ENCODE measurements at regions not wholly inside any gene's neighbourhood (a gene's known extent, or its start where the extent isn't known, plus 50 kb on each side); places are given as distances from the start of the nearest gene placed in this dataset.

DNA sequence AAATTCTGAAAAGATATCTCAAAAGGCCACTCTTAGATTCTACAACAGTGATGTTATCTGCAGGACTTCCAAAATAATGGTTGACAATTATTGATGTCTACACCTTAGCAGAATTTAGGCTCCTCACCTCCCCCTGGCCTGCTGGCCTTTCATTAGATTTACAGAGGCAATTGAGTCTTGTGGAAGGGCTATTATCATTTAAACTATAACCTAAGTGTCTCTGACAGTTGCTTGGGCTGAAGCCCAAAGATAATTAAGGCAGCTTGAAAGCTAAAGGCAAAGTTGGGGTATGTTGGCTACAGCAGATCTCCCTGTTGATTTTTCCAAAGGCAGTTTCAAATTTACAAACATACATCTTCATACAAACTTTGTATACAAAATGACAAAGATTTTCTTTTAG lies 912.3 kb downstream of the TAF11L14 start:
- no peak for ATAC-seq (ENCODE audit: insufficient read depth, low read depth)
- Histone ChIP-seq H3K9me3 (ENCODE audit: insufficient read depth, low read length, severe bottlenecking) (no peaks in the 10 kb centered on the region), H3K27me3 (ENCODE audit: insufficient read depth, low read length, poor library complexity) (no peaks in the 10 kb centered on the region), H3K27ac (ENCODE audit: low read length) (no peak overlapping the region), H2AFZ (ENCODE audit: low read depth, low read length) (no peak overlapping the region), H3K4me3 (ENCODE audit: low read depth in 1 of 2, low read length in 2 of 2) (no peak overlapping the region), H3K4me2 (ENCODE audit: insufficient read depth, low read length) (no peak overlapping the region), H3K36me3 (ENCODE audit: insufficient read depth, low read length) (no peaks in the 10 kb centered on the region), H3K9ac (ENCODE audit: low read depth, low read length) (no peak overlapping the region), H3K79me2 (ENCODE audit: insufficient read depth, low read length) (no peaks in the 10 kb centered on the region), H4K20me1 (ENCODE audit: insufficient read depth, low read length) (no peaks in the 10 kb centered on the region), H3K4me1 (ENCODE audit: insufficient read depth, low read length) (no peaks in the 10 kb centered on the region)
- TF ChIP-seq EZH2 (IDR thresholded peaks at IDR 0.05; ENCODE audit: borderline replicate concordance, low read depth, low read length, severe bottlenecking) = no peak
- TF ChIP-seq, protein P1, sequence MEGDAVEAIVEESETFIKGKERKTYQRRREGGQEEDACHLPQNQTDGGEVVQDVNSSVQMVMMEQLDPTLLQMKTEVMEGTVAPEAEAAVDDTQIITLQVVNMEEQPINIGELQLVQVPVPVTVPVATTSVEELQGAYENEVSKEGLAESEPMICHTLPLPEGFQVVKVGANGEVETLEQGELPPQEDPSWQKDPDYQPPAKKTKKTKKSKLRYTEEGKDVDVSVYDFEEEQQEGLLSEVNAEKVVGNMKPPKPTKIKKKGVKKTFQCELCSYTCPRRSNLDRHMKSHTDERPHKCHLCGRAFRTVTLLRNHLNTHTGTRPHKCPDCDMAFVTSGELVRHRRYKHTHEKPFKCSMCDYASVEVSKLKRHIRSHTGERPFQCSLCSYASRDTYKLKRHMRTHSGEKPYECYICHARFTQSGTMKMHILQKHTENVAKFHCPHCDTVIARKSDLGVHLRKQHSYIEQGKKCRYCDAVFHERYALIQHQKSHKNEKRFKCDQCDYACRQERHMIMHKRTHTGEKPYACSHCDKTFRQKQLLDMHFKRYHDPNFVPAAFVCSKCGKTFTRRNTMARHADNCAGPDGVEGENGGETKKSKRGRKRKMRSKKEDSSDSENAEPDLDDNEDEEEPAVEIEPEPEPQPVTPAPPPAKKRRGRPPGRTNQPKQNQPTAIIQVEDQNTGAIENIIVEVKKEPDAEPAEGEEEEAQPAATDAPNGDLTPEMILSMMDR (IDR thresholded peaks at IDR 0.05; ENCODE audit: borderline replicate concordance, extremely low read depth, low read length, poor library complexity, severe bottlenecking) = no peak
- DNase-seq = no peak

DNA sequence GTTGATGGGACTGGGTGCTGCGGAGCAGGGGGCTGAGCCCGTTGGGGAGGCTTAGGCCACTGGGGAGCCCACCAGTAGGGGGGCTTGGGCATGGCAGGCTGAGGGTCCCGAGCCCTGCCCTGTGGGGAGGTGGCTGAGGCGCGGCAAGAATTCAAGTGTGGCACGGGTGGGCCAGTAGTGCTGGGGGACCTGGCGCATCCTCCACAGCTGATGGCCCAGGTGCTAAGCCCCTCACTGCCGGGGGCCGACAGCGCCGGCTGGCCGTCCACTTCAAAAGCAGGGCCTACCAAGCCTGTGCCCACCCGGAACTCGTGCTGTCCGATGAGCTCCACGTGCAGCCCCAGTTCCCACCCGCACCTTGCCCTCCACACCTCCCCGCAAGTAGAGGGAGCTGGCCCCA lies 917.5 kb downstream of the TAF11L14 start:
- no peak for TF ChIP-seq EZH2 (IDR thresholded peaks at IDR 0.05; ENCODE audit: borderline replicate concordance, low read depth, low read length, severe bottlenecking)
- TF ChIP-seq, protein P1 (IDR thresholded peaks at IDR 0.05; ENCODE audit: borderline replicate concordance, extremely low read depth, low read length, poor library complexity, severe bottlenecking) = no peak
- ATAC-seq (ENCODE audit: insufficient read depth, low read depth) = no peak
- Histone ChIP-seq H2AFZ (ENCODE audit: low read depth, low read length) (no peak overlapping the region), H4K20me1 (ENCODE audit: insufficient read depth, low read length) (no peaks in the 10 kb centered on the region), H3K4me3 (ENCODE audit: low read depth in 1 of 2, low read length in 2 of 2) (no peak overlapping the region), H3K4me2 (ENCODE audit: insufficient read depth, low read length) (no peak overlapping the region), H3K9me3 (ENCODE audit: insufficient read depth, low read length, severe bottlenecking) (no peaks in the 10 kb centered on the region), H3K79me2 (ENCODE audit: insufficient read depth, low read length) (no peaks in the 10 kb centered on the region), H3K27ac (ENCODE audit: low read length) (no peak overlapping the region), H3K27me3 (ENCODE audit: insufficient read depth, low read length, poor library complexity) (no peaks in the 10 kb centered on the region), H3K9ac (ENCODE audit: low read depth, low read length) (no peak overlapping the region), H3K4me1 (ENCODE audit: insufficient read depth, low read length) (no peaks in the 10 kb centered on the region), H3K36me3 (ENCODE audit: insufficient read depth, low read length) (no peaks in the 10 kb centered on the region)
- no peak for DNase-seq

DNA sequence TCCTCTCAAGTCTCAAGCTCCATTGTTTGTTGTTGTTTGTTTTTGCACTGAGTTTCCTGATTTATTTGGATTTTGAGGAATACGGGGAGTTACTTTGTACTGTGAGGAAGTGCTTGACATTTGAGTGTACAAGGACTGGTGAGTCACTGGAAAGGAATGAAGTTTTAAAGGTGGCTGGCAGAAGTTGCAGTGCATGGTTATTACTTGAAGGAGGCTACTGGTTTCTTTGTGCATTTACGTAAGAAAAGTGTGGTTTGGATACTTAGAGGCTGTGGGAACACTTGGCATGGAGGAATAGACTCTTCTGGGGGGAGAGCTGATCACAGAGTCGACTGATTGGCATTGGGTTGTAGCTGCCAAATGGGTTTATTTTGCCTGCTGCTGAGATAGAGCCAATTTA lies 919.0 kb downstream of the TAF11L14 start:
- Histone ChIP-seq H3K4me3 (ENCODE audit: low read depth in 1 of 2, low read length in 2 of 2) (no peak overlapping the region), H4K20me1 (ENCODE audit: insufficient read depth, low read length) (no peaks in the 10 kb centered on the region), H3K4me2 (ENCODE audit: insufficient read depth, low read length) (no peak overlapping the region), H3K9me3 (ENCODE audit: insufficient read depth, low read length, severe bottlenecking) (no peaks in the 10 kb centered on the region), H3K4me1 (ENCODE audit: insufficient read depth, low read length) (no peaks in the 10 kb centered on the region), H3K36me3 (ENCODE audit: insufficient read depth, low read length) (no peaks in the 10 kb centered on the region), H3K27me3 (ENCODE audit: insufficient read depth, low read length, poor library complexity) (no peaks in the 10 kb centered on the region), H3K27ac (ENCODE audit: low read length) (no peak overlapping the region), H3K9ac (ENCODE audit: low read depth, low read length) (no peak overlapping the region), H2AFZ (ENCODE audit: low read depth, low read length) (no peak overlapping the region), H3K79me2 (ENCODE audit: insufficient read depth, low read length) (no peaks in the 10 kb centered on the region)
- TF ChIP-seq EZH2 (IDR thresholded peaks at IDR 0.05; ENCODE audit: borderline replicate concordance, low read depth, low read length, severe bottlenecking) = no peak
- TF ChIP-seq, protein P1 (IDR thresholded peaks at IDR 0.05; ENCODE audit: borderline replicate concordance, extremely low read depth, low read length, poor library complexity, severe bottlenecking) = no peak
- DNase-seq (no peak), ATAC-seq (ENCODE audit: insufficient read depth, low read depth) (no peak)

DNA sequence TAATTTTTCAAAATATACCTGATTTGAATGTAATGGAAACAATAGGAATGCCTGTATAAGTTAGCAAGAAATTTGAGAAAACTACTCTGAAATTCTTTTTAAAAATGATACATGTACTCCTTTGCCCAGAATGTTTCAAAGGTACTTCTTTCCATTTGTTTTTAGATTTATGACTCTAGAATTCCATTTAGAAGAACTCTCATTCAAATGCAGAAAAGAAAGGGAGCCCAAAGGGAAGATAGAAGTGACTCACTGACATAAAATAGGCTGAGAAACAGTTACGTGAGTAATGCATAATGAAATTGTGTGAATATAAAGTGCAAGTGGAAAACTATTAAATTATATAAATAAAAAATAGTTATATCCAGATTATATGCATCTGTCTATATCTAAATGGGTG lies 926.3 kb downstream of the TAF11L14 start:
- Histone ChIP-seq H3K36me3 (ENCODE audit: insufficient read depth, low read length) (no peaks in the 10 kb centered on the region), H3K79me2 (ENCODE audit: insufficient read depth, low read length) (no peaks in the 10 kb centered on the region), H4K20me1 (ENCODE audit: insufficient read depth, low read length) (no peaks in the 10 kb centered on the region), H3K9me3 (ENCODE audit: insufficient read depth, low read length, severe bottlenecking) (no peaks in the 10 kb centered on the region), H2AFZ (ENCODE audit: low read depth, low read length) (no peak overlapping the region), H3K4me3 (ENCODE audit: low read depth in 1 of 2, low read length in 2 of 2) (no peak overlapping the region), H3K27ac (ENCODE audit: low read length) (no peak overlapping the region), H3K9ac (ENCODE audit: low read depth, low read length) (no peak overlapping the region), H3K4me1 (ENCODE audit: insufficient read depth, low read length) (no peaks in the 10 kb centered on the region), H3K27me3 (ENCODE audit: insufficient read depth, low read length, poor library complexity) (no peaks in the 10 kb centered on the region), H3K4me2 (ENCODE audit: insufficient read depth, low read length) (no peak overlapping the region)
- ATAC-seq (ENCODE audit: insufficient read depth, low read depth) (no peak), DNase-seq (no peak)
- TF ChIP-seq, protein P1 (IDR thresholded peaks at IDR 0.05; ENCODE audit: borderline replicate concordance, extremely low read depth, low read length, poor library complexity, severe bottlenecking) = no peak
- no peak for TF ChIP-seq EZH2 (IDR thresholded peaks at IDR 0.05; ENCODE audit: borderline replicate concordance, low read depth, low read length, severe bottlenecking)

Data from DND-41 (cell line).